ENCODE measurements at regions not wholly inside any gene's neighbourhood (a gene's known extent, or its start where the extent isn't known, plus 50 kb on each side); places are given as distances from the start of the nearest gene placed in this dataset.

DNA sequence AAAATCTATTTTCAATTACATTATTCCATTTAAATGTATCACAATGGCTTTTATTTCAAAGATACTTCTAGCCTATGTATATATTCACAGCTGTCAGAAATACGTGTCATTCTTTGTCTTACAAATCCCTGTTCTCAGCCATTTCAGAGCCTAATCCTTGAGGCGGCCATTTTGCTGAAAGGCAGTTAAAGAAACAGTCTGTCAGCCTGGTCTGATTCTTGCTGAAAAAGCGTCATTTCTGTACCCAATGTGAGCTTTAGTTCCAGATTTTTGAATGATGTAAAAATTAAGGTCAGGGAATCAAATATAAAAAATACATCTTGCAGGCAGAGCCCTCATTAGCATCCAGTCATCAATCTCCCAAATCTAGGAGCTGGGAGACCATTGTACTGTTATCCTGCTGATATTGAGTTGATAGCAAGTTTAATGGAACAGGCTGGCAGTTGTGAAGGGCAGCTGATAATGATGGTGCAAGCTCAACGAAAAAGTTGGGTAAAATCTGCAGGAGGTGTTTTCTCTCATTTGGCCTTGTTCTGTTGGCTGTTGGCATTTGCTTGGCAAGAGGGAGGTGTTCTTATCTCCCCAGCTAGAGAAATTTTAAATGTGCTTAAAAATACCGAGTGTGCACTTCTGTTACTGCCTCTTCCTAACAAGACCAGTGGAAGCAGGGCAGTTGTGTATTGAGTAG is 314.8 kb downstream of the SOX4 start:
- TF ChIP-seq, protein P1, sequence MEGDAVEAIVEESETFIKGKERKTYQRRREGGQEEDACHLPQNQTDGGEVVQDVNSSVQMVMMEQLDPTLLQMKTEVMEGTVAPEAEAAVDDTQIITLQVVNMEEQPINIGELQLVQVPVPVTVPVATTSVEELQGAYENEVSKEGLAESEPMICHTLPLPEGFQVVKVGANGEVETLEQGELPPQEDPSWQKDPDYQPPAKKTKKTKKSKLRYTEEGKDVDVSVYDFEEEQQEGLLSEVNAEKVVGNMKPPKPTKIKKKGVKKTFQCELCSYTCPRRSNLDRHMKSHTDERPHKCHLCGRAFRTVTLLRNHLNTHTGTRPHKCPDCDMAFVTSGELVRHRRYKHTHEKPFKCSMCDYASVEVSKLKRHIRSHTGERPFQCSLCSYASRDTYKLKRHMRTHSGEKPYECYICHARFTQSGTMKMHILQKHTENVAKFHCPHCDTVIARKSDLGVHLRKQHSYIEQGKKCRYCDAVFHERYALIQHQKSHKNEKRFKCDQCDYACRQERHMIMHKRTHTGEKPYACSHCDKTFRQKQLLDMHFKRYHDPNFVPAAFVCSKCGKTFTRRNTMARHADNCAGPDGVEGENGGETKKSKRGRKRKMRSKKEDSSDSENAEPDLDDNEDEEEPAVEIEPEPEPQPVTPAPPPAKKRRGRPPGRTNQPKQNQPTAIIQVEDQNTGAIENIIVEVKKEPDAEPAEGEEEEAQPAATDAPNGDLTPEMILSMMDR (IDR thresholded peaks at IDR 0.05; ENCODE audit: low read length), result no peak
- TF ChIP-seq EZH2 (IDR thresholded peaks at IDR 0.05; ENCODE audit: borderline replicate concordance, low read length), result no peak

Measured in OCI-LY1 (cell line).